ENCODE measurements at regions not wholly inside any gene's neighbourhood (a gene's known extent, or its start where the extent isn't known, plus 50 kb on each side); places are given as distances from the start of the nearest gene placed in this dataset.

- ChIA-PET POLR2A (no interaction called here), CTCF (no interaction called here)
- Histone ChIP-seq H3K4me3 (ENCODE audit: low read depth in 2 of 2, low read length in 2 of 2) (no peak overlapping the region), H3K27ac (ENCODE audit: low read length) (no peak overlapping the region), H3K27me3 (ENCODE audit: control insufficient read depth, insufficient read depth, low read length) (no peaks in the 10 kb centered on the region), H3K4me1 (ENCODE audit: control insufficient read depth, insufficient read depth, low read length) (no peaks in the 10 kb centered on the region), H3K9me3 (ENCODE audit: control insufficient read depth, insufficient read depth, low read depth, low read length) (no peaks in the 10 kb centered on the region), H3K36me3 (ENCODE audit: control insufficient read depth, insufficient read depth, low read length) (no peaks in the 10 kb centered on the region)
- TF ChIP-seq CTCF (IDR thresholded peaks at IDR 0.05) (no peak), POLR2AphosphoS5 (IDR thresholded peaks at IDR 0.05; ENCODE audit: low read depth, low read length) (no peak), TCF7L2 (IDR thresholded peaks at IDR 0.05; ENCODE audit: low read depth, low read length) (no peak), SIN3A (IDR thresholded peaks at IDR 0.05; ENCODE audit: borderline replicate concordance, insufficient read depth, low read depth, low read length) (no peak), REST (IDR thresholded peaks at IDR 0.05; ENCODE audit: insufficient read depth in 1 of 2, low read depth in 2 of 2, low read length in 1 of 2) (no peak)
- no TSS peak for BruUV-seq (replicated peaks)
- in situ Hi-C loops (cut with HindIII; ENCODE audit: low pct_unique_long_range_greater_than_20kb, low sequenced_read_pairs) (no loop called here), intact Hi-C loops (cut with micrococcal nuclease; ENCODE audit: unreplicated experiment) (no loop called here)
- ATAC-seq: no peak
- no peak for DNase-seq (ENCODE audit: low read depth, low spot score)
These were observed 81.8 kb upstream of the LINGO1 start for GRCh38 chr15:77714555-77714954.

- intact Hi-C loops (cut with micrococcal nuclease; ENCODE audit: unreplicated experiment) (no loop called here), in situ Hi-C loops (cut with HindIII; ENCODE audit: low pct_unique_long_range_greater_than_20kb, low sequenced_read_pairs) (no loop called here)
- H3K4me1 ChIP-seq (ENCODE audit: control insufficient read depth, insufficient read depth, low read length): no peaks in the 10 kb centered on the region
- ATAC-seq (no peak), DNase-seq (ENCODE audit: low read depth, low spot score) (no peak)
- no peak overlapping the region for H3K27ac ChIP-seq (ENCODE audit: low read length)
- no peaks in the 10 kb centered on the region for H3K27me3 ChIP-seq (ENCODE audit: control insufficient read depth, insufficient read depth, low read length)
- H3K36me3 ChIP-seq (ENCODE audit: control insufficient read depth, insufficient read depth, low read length): no peaks in the 10 kb centered on the region
- no peak overlapping the region for H3K4me3 ChIP-seq (ENCODE audit: low read depth in 2 of 2, low read length in 2 of 2)
- POLR2A ChIA-PET: no interaction called here
- BruUV-seq (replicated peaks): no TSS peak
- no peaks in the 10 kb centered on the region for H3K9me3 ChIP-seq (ENCODE audit: control insufficient read depth, insufficient read depth, low read depth, low read length)
- CTCF ChIA-PET: no interaction called here
- no peak for TF ChIP-seq REST (IDR thresholded peaks at IDR 0.05; ENCODE audit: insufficient read depth in 1 of 2, low read depth in 2 of 2, low read length in 1 of 2)
- TF ChIP-seq SIN3A (IDR thresholded peaks at IDR 0.05; ENCODE audit: borderline replicate concordance, insufficient read depth, low read depth, low read length): no peak
- no peak for TF ChIP-seq CTCF (IDR thresholded peaks at IDR 0.05)
- no peak for TF ChIP-seq TCF7L2 (IDR thresholded peaks at IDR 0.05; ENCODE audit: low read depth, low read length)
- no peak for TF ChIP-seq POLR2AphosphoS5 (IDR thresholded peaks at IDR 0.05; ENCODE audit: low read depth, low read length)
These were observed 81.3 kb upstream of the LINGO1 start for GRCh38 chr15:77714023-77714422.

Data from Panc1 (cell line).